ENCODE measurements at regions not wholly inside any gene's neighbourhood (a gene's known extent, or its start where the extent isn't known, plus 50 kb on each side); places are given as distances from the start of the nearest gene placed in this dataset.

DNA sequence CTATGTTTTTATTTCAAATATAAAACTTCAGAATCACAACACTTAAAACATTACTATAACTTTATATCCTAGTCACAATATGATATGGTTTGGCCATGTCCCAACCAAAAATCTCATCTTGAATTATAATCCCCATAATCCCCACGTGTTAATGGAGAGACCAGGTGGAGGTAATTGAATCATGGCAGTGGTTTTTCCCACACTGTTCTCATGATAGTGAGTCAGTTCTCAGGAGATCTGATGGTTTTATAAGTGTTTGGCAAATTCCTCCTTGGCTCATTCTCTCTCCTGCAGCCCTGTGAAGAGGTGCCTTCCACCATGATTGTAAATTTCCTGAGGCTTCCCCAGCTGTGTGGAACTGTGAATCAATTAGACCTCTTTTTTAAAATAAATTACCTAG lies 307.6 kb downstream of the SPRY2 start:
- Mint-ChIP-seq H3K9me3 (no peaks in the 10 kb centered on the region; a peak in 1 of 5 replicates), H3K4me3 (no peak overlapping the region), H3K4me1 (peaks cover 0 to 3% of the 10 kb centered on the region in 2 experiments; a peak in 1 of 4 replicates), H3K36me3 (ENCODE audit: insufficient read depth in 1 of 3, low read depth in 3 of 3) (no peaks in the 10 kb centered on the region), H3K27me3 (ENCODE audit: low read depth) (no peaks in the 10 kb centered on the region), H3K27ac (no peak overlapping the region)
- no CpG with 5 or more reads among the region's 1 CpG for WGBS (ENCODE audit: extremely low coverage, insufficient read length, low lambda C conversion rate)
- Histone ChIP-seq H2BK20ac (ENCODE audit: low read depth, low read length, poor library complexity, severe bottlenecking) (no peak overlapping the region), H3K4me1 (ENCODE audit: insufficient read depth, low read length) (no peaks in the 10 kb centered on the region), H3K23ac (ENCODE audit: insufficient read length, low read depth, low read length) (no peak overlapping the region), H2BK15ac (ENCODE audit: low read depth, low read length) (no peak overlapping the region), H2BK5ac (ENCODE audit: insufficient read length, low read length) (no peak overlapping the region), H3K9ac (ENCODE audit: extremely low read depth, insufficient read length, low read length) (no peak overlapping the region), H3K18ac (ENCODE audit: insufficient read length, low read depth, low read length) (no peak overlapping the region), H3T11ph (ENCODE audit: low read length) (no peak overlapping the region), H4K91ac (ENCODE audit: insufficient read length, low read depth, low read length) (no peak overlapping the region), H2AFZ (ENCODE audit: low read length) (no peak overlapping the region), H2BK12ac (ENCODE audit: insufficient read length, low read depth, low read length) (no peak overlapping the region), H3K9me3 (ENCODE audit: control insufficient read depth, low read depth, low read length) (no peaks in the 10 kb centered on the region), H3K79me2 (ENCODE audit: insufficient read depth, low read length) (no peaks in the 10 kb centered on the region), H4K8ac (replicated peaks; ENCODE audit: insufficient read length, low read depth, low read length) (no peak overlapping the region), H4K20me1 (ENCODE audit: control insufficient read depth, insufficient read depth, insufficient read length) (no peaks in the 10 kb centered on the region), H2AK5ac (ENCODE audit: insufficient read length, low read length) (no peak overlapping the region), H2BK120ac (ENCODE audit: low read depth, low read length, poor library complexity, severe bottlenecking) (no peak overlapping the region), H3K79me1 (ENCODE audit: insufficient read depth, low read depth, low read length, poor library complexity, severe bottlenecking) (no peaks in the 10 kb centered on the region), H3K14ac (ENCODE audit: insufficient read depth, low read length) (no peak overlapping the region), H3K23me2 (ENCODE audit: insufficient read length, low read depth, low read length, poor library complexity, severe bottlenecking) (no peaks in the 10 kb centered on the region), H4K5ac (ENCODE audit: insufficient read length, low read depth, low read length) (no peak overlapping the region), H3K4me2 (ENCODE audit: insufficient read depth, insufficient read length, low read length) (no peak overlapping the region), H3K27me3 (ENCODE audit: insufficient read depth, low read length) (no peaks in the 10 kb centered on the region), H3K27ac (ENCODE audit: insufficient read length, low read depth, low read length) (no peak overlapping the region), H3K56ac (ENCODE audit: insufficient read length, low read depth, low read length) (no peak overlapping the region), H3K4ac (ENCODE audit: low read depth, low read length) (no peak overlapping the region)
- no peak for DNase-seq
- TF ChIP-seq, protein P1, sequence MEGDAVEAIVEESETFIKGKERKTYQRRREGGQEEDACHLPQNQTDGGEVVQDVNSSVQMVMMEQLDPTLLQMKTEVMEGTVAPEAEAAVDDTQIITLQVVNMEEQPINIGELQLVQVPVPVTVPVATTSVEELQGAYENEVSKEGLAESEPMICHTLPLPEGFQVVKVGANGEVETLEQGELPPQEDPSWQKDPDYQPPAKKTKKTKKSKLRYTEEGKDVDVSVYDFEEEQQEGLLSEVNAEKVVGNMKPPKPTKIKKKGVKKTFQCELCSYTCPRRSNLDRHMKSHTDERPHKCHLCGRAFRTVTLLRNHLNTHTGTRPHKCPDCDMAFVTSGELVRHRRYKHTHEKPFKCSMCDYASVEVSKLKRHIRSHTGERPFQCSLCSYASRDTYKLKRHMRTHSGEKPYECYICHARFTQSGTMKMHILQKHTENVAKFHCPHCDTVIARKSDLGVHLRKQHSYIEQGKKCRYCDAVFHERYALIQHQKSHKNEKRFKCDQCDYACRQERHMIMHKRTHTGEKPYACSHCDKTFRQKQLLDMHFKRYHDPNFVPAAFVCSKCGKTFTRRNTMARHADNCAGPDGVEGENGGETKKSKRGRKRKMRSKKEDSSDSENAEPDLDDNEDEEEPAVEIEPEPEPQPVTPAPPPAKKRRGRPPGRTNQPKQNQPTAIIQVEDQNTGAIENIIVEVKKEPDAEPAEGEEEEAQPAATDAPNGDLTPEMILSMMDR (conservative IDR thresholded peaks at IDR 0.05): no peak
